ENCODE measurements at regions not wholly inside any gene's neighbourhood (a gene's known extent, or its start where the extent isn't known, plus 50 kb on each side); places are given as distances from the start of the nearest gene placed in this dataset.
"Not testable (repeated sequence)": the region's sequence is repeated elsewhere in the genome, so short reads cannot be mapped to it uniquely, and the experiment has no call there.

- no peak for DNase-seq
Observed at GRCh38 chr2:22035361-22035830, 911.6 kb downstream of the TDRD15 start.

- no peak for DNase-seq
Observed at GRCh38 chr2:22037274-22037673, 913.5 kb downstream of the TDRD15 start.

- no peak for DNase-seq
Observed at GRCh38 chr2:22043784-22044183, 920.0 kb downstream of the TDRD15 start.

GRCh38 chr2:22055784-22056620 lies 932.2 kb downstream of the TDRD15 start:
- no peak for DNase-seq

- DNase-seq: no peak
Observed at GRCh38 chr2:22056621-22057132, 932.9 kb downstream of the TDRD15 start.

GRCh38 chr2:22062679-22063078 lies 938.9 kb downstream of the TDRD15 start:
- no peak for DNase-seq

- DNase-seq: no peak
Observed at GRCh38 chr2:22076454-22076853, 952.7 kb downstream of the TDRD15 start.

GRCh38 chr2:22078701-22079100 lies 954.9 kb downstream of the TDRD15 start:
- no peak for DNase-seq

- no peak for DNase-seq
Observed at GRCh38 chr2:22079583-22079982, 955.8 kb downstream of the TDRD15 start.

GRCh38 chr2:22086726-22087125 lies 963.0 kb downstream of the TDRD15 start:
- no peak for DNase-seq

GRCh38 chr2:22103617-22104016 lies 979.8 kb downstream of the TDRD15 start:
- DNase-seq: not testable (repeated sequence)

GRCh38 chr2:22110244-22110651 lies 986.5 kb downstream of the TDRD15 start:
- DNase-seq: no peak

- no peak for DNase-seq
Observed at GRCh38 chr2:22124003-22124402, 1000.2 kb downstream of the TDRD15 start.

- no peak for DNase-seq
Observed at GRCh38 chr2:22126106-22126505, 1002.3 kb downstream of the TDRD15 start.

GRCh38 chr2:22126978-22127377 lies 1003.2 kb downstream of the TDRD15 start:
- no peak for DNase-seq

- no peak for DNase-seq
Observed at GRCh38 chr2:22134421-22134820, 1010.7 kb downstream of the TDRD15 start.

- DNase-seq: no peak
Observed at GRCh38 chr2:22136446-22136845, 1012.7 kb downstream of the TDRD15 start.

GRCh38 chr2:22143840-22144239 lies 1020.1 kb downstream of the TDRD15 start:
- DNase-seq: no peak

- no peak for DNase-seq
Observed at GRCh38 chr2:22153931-22154613, 1030.3 kb downstream of the TDRD15 start.

GRCh38 chr2:22156661-22157060 lies 1032.9 kb downstream of the TDRD15 start:
- DNase-seq: not testable (repeated sequence)

GRCh38 chr2:22167256-22167655 lies 1043.5 kb downstream of the TDRD15 start:
- no peak for DNase-seq

GRCh38 chr2:22175003-22175402 lies 1051.2 kb downstream of the TDRD15 start:
- no peak for DNase-seq

- no peak for DNase-seq
Observed at GRCh38 chr2:22185251-22185650, 1061.5 kb downstream of the TDRD15 start.

- DNase-seq: not testable (repeated sequence)
Observed at GRCh38 chr2:22186261-22186828, 1062.6 kb downstream of the TDRD15 start.
